ENCODE measurements at regions not wholly inside any gene's neighbourhood (a gene's known extent, or its start where the extent isn't known, plus 50 kb on each side); places are given as distances from the start of the nearest gene placed in this dataset.

DNA sequence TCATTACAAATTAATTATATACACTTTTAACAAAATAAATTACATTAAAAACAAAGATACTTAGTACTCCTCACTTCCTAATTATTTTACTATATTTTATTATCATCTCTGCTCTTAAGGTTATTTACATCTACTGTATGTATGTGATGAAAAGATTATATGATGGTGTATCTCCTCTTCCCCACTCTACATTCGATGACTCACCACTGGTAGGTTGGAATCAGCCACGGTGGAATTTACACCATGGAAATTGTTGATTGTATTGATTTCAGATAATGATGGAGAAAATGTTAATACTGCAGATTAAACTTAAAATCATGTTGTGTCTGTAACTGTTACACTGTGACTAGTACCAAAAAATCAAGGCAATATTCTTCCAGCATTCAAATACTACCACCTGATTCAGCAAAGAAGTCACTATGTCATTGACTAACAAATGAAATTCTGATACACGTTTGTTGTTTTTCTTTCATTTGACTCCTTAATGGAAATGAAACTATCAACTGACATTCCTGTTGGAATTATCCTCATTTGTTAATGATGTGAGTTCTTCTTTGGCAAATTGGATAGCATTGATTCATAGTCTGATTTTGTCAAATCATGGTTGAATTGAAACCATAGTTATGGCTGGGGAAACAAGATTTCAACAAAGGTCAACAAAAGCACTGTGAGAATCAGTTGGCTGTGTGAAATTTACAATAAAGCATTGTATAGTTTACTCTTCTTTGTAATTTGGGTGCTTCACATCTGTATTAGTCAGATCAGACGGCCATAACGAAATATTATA, 69.0 kb upstream of the NLK start:
- DNase-seq (ENCODE audit: low read depth in 4 of 4, low spot score in 3 of 4) = no peak

DNA sequence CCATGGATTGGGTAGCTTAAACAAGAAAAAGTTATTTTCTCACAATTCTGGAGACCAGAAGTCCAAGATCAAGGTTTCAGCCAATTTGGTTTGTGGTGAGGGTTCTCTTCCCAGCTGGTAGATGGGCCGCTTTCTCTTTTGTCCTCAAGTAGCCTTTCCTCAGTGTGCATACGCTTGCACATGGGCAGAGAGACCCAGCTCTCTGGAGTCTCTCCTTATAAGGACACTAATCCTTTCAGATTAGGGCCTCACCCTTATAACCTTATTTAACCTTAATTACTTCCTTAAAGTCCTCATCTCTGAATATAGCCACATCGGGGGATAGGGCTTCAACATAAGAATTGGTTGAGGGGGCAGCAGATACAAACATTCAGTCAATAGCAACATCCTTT, 68.4 kb upstream of the NLK start:
- no peak for DNase-seq (ENCODE audit: low read depth in 4 of 4, low spot score in 3 of 4)

DNA sequence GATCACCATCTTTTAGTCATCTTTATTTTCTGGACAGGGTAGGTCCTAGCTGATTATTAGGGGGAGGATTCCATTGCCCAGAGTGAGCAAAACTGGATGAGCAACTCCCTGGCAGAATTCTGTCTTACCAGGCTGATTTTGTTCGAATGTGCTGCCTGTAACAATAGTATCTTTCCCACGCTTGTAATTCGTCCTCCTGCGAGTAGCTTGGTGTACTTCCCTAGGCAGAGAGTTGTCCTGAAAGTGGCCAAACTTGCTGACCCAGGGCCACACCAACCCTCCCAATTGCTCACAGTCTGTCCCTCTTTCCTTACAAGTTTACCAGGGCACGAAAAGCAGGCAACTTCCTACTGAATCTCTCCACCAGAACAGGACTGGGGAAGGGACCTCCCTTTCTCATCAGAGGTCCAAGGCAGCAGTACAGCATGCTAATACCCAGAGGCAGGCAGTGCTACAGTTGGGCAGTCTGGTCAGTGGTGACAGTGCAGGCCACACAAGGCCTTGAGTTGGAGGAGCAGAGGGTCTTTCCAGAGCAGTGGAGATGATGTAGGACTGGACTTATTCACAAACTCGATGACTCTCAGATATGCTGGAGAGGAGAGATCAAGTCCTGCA, 67.8 kb upstream of the NLK start:
- no peak for DNase-seq (ENCODE audit: low read depth in 4 of 4, low spot score in 3 of 4)

GRCh38 chr17:27975146-27976011, 67.1 kb upstream of the NLK start:
- DNase-seq (ENCODE audit: low read depth in 4 of 4, low spot score in 3 of 4) = no peak

GRCh38 chr17:27976331-27976730, 66.1 kb upstream of the NLK start:
- DNase-seq (ENCODE audit: low read depth in 4 of 4, low spot score in 3 of 4) = no peak

DNA sequence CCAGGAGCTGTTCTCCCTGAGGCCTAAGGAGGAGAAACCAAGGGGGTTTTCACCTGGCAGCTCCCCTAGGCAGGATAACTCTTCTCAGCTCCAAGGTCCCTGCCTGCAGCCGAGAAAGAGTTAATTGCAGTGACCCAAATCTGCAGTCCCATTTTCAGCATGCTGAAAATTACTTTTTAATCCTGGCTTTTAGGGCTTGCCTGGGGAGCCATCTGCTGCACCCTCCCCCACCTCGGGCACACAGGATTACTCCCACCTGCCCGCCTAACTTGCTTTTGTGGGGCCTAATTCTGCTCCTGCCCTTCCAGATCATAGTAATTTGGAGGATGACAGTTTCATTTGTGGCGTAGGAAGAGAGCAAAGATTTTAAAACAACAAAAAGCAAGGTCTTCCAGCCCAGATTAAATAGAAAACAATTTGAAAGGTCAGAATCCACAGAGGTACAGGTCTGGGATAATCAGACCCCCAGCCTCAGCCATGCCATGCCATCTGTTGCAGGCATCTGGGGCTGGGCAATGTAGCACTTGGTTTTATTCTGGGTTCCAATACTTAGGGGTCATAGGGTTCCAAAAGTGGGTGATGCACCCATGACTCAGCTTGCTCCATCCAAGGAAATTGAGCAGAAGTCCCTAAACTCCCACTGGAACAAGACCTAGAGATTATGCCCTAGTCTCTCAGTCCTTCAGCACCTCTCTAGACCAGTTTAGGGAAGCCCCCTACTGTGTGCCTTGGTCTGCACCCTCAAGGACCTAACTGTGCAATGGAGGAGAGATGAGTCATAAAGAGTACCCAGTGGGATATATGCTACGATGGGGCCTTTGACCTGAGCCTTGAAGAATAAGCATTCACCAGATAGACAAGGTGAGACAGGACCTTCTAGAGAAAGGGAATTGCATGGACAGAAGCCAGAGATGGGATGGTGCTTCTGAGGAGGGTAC, 64.5 kb upstream of the NLK start:
- DNase-seq (ENCODE audit: low read depth in 4 of 4, low spot score in 3 of 4) = no peak

DNA sequence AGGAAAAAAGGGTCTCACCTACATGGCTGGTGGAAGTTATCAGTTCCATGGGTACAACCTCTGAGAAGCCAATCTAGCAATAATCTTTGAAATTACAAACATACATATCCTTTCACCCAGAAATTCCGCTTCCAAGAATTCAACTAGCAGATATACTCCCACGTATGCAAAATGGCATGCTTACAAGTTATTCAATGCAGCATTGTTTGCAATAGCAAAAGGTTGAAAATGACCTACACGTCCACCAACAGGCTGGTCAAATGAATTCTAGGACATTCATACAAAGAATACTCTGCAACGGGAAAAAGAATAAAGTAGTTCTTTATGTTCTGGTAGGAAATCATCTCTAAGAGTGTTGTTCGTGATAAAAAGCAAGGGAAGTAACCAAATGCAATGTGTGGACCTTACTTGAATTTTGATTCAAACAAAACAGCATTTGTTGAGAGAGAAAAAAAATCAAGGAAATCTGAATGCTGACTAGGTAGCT, 63.7 kb upstream of the NLK start:
- no peak for DNase-seq (ENCODE audit: low read depth in 4 of 4, low spot score in 3 of 4)

DNA sequence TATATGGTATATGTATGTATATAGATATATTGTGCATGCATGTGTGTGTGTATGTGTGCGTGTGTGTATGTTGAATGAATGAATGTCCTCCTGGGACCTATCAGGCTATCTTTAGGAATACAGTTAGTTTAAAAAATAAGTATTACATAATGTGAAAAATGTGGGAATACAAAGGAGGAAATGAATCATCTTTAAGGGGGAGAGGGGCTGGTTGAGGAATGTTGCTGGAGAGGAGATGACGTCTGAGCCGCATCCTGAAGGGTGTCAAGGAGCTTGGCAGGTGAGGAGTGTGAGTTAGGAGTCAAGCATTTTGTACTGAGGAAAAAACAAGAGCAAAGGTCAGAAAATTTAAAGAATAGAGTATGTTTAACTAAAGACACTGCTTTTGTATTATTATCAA, 62.4 kb upstream of the NLK start:
- no peak for DNase-seq (ENCODE audit: low read depth in 4 of 4, low spot score in 3 of 4)

DNA sequence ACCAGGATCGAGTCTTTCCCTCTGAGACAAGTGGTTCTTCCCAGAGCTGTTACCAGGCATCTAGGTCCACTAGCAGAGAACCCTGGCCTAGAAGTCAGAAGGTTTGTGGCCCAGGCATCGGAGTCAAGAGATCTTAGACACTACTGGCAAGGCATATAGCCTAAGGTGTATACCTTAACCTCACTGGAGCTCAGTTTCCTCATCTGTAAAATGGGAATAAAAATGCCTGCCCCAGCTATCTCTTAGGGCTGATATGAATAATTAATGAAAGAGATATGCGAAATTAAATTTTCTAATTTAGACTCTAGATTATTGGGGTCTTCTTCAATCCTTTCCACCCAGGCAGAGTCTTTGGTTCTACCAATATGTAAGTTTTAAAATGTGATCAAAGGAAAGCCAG, 60.5 kb upstream of the NLK start:
- no peak for DNase-seq (ENCODE audit: low read depth in 4 of 4, low spot score in 3 of 4)

DNA sequence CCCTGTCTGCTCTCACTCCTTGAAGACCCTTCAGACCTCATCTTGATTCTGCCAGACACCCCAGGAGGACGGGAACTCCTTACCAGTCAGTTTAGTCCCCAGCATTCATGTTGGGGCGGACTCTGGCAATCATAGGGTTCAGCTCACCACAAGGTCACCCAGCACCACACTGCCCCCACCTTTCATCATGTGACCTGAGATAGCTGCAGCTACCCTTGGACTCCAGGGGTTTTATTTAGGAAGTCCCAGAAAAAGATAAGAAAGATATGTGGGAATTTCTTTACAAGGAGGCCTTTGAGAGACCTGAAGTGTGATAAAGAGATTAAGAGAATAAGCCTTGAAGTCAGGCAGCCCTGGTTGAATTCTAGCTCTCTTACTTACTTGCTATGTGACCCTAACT, 59.8 kb upstream of the NLK start:
- no peak for DNase-seq (ENCODE audit: low read depth in 4 of 4, low spot score in 3 of 4)

GRCh38 chr17:27983853-27984252, 58.6 kb upstream of the NLK start:
- DNase-seq (ENCODE audit: low read depth in 4 of 4, low spot score in 3 of 4) = no peak

DNA sequence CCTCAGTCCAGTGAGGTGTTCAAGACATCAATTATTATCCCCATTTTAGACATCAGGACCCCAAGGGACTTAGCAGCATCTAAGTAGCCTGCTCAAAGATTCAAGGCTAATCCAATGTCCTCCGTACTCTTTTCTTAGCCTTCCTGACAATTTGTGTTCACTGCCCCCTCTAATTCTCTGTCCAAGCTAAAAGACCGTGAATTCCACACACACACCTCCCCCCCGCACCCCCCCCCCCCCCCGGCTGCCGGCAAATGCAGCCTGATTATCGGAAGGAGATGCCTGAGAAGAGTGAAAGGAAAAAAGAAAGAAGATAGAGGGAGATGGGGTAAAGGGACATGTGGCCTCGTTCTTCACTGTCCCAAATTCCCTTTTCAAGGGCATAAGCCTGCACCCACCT, 58.1 kb upstream of the NLK start:
- DNase-seq (ENCODE audit: low read depth in 4 of 4, low spot score in 3 of 4) = no peak

DNA sequence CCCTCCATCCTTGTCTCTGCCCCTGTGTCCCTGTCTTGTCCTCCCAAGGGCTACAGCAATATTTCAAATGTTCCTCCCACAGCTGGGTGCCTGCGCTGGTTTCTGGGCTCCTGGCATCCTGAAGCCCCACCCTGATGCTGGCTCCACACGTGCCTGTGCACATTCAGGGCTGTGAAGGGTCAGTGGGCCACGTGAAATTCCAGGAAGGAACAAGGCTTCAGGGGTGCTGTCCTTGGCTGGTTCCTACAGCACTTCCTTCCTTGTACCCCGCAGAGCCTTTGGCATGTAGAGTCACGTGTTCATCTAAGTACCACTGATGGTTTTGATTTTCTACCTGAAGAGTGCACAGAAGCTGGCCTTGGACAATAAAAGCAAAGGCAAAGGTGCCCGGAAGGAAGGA, 57.7 kb upstream of the NLK start:
- DNase-seq (ENCODE audit: low read depth in 4 of 4, low spot score in 3 of 4) = no peak

DNA sequence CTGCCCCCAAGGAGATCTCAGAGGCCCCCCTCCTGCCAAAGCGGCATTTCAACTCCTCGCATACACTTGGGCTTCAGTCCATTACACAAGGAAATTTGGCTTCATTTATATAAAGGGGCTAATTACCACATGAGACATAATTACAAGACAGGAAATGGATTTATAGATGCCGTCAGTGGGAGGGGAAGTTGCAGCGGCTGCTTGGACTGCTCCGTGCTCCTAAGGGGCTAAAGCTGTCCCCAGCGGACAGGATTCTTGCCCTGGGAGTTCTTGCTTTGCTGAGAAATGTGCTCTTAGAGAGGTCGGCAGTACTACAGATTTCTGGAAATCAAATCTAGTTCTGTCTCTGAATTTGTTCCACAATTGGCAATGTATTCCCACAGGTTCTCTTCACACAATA, 57.2 kb upstream of the NLK start:
- no peak for DNase-seq (ENCODE audit: low read depth in 4 of 4, low spot score in 3 of 4)

- DNase-seq (ENCODE audit: low read depth in 4 of 4, low spot score in 3 of 4) = no peak
Measured at GRCh38 chr17:27985736-27986399, 56.6 kb upstream of the NLK start.

GRCh38 chr17:27986805-27987684, 55.4 kb upstream of the NLK start:
- DNase-seq (ENCODE audit: low read depth in 4 of 4, low spot score in 3 of 4) = no peak

- no peak for DNase-seq (ENCODE audit: low read depth in 4 of 4, low spot score in 3 of 4)
Measured at GRCh38 chr17:27989046-27989445, 53.4 kb upstream of the NLK start.

DNA sequence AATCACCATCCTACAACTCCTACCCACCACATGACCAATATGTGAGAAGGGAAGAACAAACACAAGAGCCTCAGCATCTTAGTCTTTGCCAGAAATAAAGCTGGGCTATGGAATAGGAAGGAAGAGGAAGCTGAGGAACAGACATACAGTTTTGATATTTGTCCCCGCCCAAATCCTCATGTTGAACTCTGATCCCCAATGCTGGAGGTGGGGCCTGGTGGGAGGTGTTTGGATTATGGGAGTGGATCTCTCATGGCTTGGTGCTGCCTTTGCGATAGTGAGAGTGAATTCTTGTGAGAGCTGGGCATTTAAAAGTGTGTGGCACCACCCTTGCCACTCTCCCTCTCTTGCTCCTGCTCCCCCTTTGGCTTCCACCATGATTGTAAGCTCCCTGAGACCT, 52.4 kb upstream of the NLK start:
- DNase-seq (ENCODE audit: low read depth in 4 of 4, low spot score in 3 of 4) = no peak

DNA sequence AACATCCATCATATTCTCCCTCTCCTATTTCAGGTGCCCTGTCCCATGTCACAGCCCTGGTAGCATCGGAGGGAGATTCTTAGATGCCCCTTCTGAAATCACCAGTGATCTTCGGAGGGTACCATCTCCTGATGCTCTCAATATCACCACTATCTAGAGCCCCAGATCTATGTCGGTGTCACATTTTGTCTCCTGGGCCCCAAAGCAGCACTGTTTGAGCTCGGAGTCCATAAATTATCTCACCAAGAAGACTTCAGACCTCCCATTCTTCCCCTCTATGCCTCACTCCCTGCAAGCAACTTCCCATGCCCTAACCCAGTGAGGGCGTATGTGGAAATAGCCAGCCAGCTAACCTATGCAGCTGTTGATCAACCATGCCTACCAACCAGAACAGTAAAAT, 51.5 kb upstream of the NLK start:
- DNase-seq (ENCODE audit: low read depth in 4 of 4, low spot score in 3 of 4) = no peak
